KMS-11 (cell line): ENCODE measurements at regions not wholly inside any gene's neighbourhood (a gene's known extent, or its start where the extent isn't known, plus 50 kb on each side); places are given as distances from the start of the nearest gene placed in this dataset.

Source experiments
- H2AFZ ChIP-seq: fragments of 200-600 bp; sonication (generic); 2 replicates; pipeline ENCODE4 v1.6.1; 2016; ENCODE audit warnings: antibody characterized with exemption, mixed run types, low read depth
- H3K27ac ChIP-seq: fragments of 200-600 bp; sonication (generic); 2 replicates; pipeline ENCODE4 v1.6.1; 2016; ENCODE audit warnings: mild to moderate bottlenecking, mixed run types
- H3K27me3 ChIP-seq: fragments of 200-600 bp; sonication (generic); 2 replicates; pipeline ENCODE4 v1.6.1; 2017; ENCODE audit warnings: mild to moderate bottlenecking, low read depth, mixed run types, moderate library complexity; ENCODE audit not compliant: insufficient read depth
- H3K36me3 ChIP-seq: fragments of 200-600 bp; sonication (generic); 2 replicates; pipeline ENCODE4 v1.6.1; 2017; ENCODE audit warnings: mild to moderate bottlenecking, mixed run types; ENCODE audit not compliant: insufficient read depth
- H3K4me1 ChIP-seq: fragments of 200-600 bp; sonication (generic); 2 replicates; pipeline ENCODE4 v1.6.1; 2016; ENCODE audit warnings: mild to moderate bottlenecking, low read depth, mixed run types; ENCODE audit not compliant: poor library complexity, severe bottlenecking
- H3K4me2 ChIP-seq: fragments of 200-600 bp; sonication (generic); 2 replicates; pipeline ENCODE4 v1.7.0; 2016; ENCODE audit warnings: mild to moderate bottlenecking, mixed run types
- H3K4me3 ChIP-seq: fragments of 200-600 bp; sonication (generic); IDR thresholded peaks from 2 replicates; pipeline ENCODE4 v1.6.1; 2017; ENCODE audit warnings: low read depth, low read length, mixed read lengths; ENCODE audit not compliant: insufficient read depth
- H3K79me2 ChIP-seq: fragments of 200-600 bp; sonication (generic); 2 replicates; pipeline ENCODE4 v1.6.1; 2016; ENCODE audit warnings: low read depth, mixed run types; ENCODE audit not compliant: insufficient read depth
- H3K9ac ChIP-seq: fragments of 200-600 bp; sonication (generic); 2 replicates; pipeline ENCODE4 v1.6.1; 2016; ENCODE audit warnings: mild to moderate bottlenecking, mixed run types
- H4K20me1 ChIP-seq: fragments of 200-600 bp; sonication (generic); 2 replicates; pipeline ENCODE4 v1.6.1; 2016; ENCODE audit warnings: mild to moderate bottlenecking, mixed run types; ENCODE audit not compliant: insufficient read depth
- TF ChIP-seq, protein P1 (sequence below): fragments of 200-600 bp; sonication (generic); conservative IDR thresholded peaks from 2 replicates; pipeline ENCODE4 v1.6.1; 2017; ENCODE audit warnings: low read depth, mild to moderate bottlenecking, antibody characterized with exemption, low read length, moderate library complexity, mixed read lengths

DNA sequence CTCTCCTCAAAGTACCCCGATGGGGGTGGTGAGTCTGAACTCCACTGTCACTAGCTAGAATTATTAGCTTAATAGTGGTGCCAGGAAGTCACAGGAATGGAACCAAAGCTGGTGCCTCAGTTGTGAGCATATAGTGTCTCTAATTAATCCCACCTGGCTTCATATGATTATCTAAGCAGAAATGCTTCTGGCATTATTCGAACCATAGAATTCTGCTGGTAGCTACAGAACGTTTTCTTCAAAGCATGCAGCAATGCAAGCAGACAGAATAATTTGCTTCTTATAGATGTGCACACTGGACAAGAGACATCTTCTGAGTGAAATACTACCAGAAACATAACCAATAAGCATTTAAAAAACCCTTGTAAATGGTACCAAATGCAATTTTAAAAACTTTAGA lies 160.9 kb downstream of the IMPG2 start:
- H3K4me3 ChIP-seq: no peak overlapping the region
- no peak overlapping the region for H3K27ac ChIP-seq
- TF ChIP-seq, protein P1, sequence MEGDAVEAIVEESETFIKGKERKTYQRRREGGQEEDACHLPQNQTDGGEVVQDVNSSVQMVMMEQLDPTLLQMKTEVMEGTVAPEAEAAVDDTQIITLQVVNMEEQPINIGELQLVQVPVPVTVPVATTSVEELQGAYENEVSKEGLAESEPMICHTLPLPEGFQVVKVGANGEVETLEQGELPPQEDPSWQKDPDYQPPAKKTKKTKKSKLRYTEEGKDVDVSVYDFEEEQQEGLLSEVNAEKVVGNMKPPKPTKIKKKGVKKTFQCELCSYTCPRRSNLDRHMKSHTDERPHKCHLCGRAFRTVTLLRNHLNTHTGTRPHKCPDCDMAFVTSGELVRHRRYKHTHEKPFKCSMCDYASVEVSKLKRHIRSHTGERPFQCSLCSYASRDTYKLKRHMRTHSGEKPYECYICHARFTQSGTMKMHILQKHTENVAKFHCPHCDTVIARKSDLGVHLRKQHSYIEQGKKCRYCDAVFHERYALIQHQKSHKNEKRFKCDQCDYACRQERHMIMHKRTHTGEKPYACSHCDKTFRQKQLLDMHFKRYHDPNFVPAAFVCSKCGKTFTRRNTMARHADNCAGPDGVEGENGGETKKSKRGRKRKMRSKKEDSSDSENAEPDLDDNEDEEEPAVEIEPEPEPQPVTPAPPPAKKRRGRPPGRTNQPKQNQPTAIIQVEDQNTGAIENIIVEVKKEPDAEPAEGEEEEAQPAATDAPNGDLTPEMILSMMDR: no peak
- no peaks in the 10 kb centered on the region for H4K20me1 ChIP-seq
- H3K27me3 ChIP-seq: no peaks in the 10 kb centered on the region
- H3K79me2 ChIP-seq: no peaks in the 10 kb centered on the region
- no peak overlapping the region for H2AFZ ChIP-seq
- no peaks in the 10 kb centered on the region for H3K4me1 ChIP-seq
- no peak overlapping the region for H3K4me2 ChIP-seq
- H3K9ac ChIP-seq: no peak overlapping the region
- no peaks in the 10 kb centered on the region for H3K36me3 ChIP-seq

DNA sequence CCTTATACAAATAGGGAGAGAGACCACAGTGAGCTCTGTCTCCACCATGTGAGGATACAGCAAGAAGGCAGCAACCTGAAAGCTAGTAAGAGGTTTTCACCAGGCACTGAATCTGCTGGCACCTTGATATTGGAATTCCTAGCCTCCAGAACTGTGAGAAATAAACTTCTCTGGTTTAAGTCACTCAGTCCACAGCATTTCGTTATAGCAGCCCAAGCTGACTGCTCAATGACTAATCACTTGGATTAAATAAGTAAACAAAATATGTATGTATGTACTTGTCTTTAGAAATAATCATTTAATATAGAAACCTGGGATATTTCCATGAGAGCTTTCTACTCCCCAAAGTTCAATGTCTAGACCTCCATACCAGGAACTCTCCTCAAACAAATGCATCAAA lies 162.0 kb downstream of the IMPG2 start:
- Histone ChIP-seq H3K79me2 (no peaks in the 10 kb centered on the region), H3K27me3 (no peaks in the 10 kb centered on the region), H2AFZ (no peak overlapping the region), H3K4me1 (no peaks in the 10 kb centered on the region), H3K4me3 (no peak overlapping the region), H3K9ac (no peak overlapping the region), H3K27ac (no peak overlapping the region), H3K4me2 (no peak overlapping the region), H4K20me1 (no peaks in the 10 kb centered on the region), H3K36me3 (no peaks in the 10 kb centered on the region)
- TF ChIP-seq, protein P1: no peak

GRCh38 chr3:101156787-101157345 lies 163.5 kb downstream of the IMPG2 start:
- no peak overlapping the region for H3K27ac ChIP-seq
- no peak overlapping the region for H3K4me2 ChIP-seq
- H3K79me2 ChIP-seq: no peaks in the 10 kb centered on the region
- TF ChIP-seq, protein P1: no peak
- H3K4me1 ChIP-seq: no peaks in the 10 kb centered on the region
- H3K27me3 ChIP-seq: no peaks in the 10 kb centered on the region
- no peaks in the 10 kb centered on the region for H3K36me3 ChIP-seq
- no peak overlapping the region for H3K4me3 ChIP-seq
- no peak overlapping the region for H3K9ac ChIP-seq
- H2AFZ ChIP-seq: no peak overlapping the region
- H4K20me1 ChIP-seq: no peaks in the 10 kb centered on the region

DNA sequence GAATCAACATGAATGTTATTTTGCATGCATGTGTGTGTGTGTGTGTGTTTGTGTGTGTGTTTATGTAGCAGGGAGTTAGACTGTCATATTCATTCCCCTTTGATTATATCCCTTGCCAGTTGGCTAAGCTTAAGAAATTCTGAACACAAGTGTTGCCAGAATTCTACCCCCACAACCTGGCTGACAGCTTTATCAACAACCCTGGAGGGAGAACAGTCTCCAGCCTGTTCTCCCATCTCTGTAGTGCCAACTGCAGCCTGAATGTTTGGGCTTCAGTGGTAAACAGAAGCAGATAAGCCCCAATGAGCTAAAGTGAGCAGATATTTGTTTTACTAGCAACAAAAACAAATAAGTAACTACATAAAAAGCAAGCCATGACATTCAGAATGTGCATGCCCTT lies 162.6 kb upstream of the ABI3BP start:
- Histone ChIP-seq H2AFZ (no peak overlapping the region), H3K9ac (no peak overlapping the region), H3K36me3 (no peaks in the 10 kb centered on the region), H3K4me1 (no peaks in the 10 kb centered on the region), H3K79me2 (no peaks in the 10 kb centered on the region), H3K27me3 (no peaks in the 10 kb centered on the region), H4K20me1 (no peaks in the 10 kb centered on the region), H3K27ac (no peak overlapping the region), H3K4me3 (no peak overlapping the region), H3K4me2 (no peak overlapping the region)
- TF ChIP-seq, protein P1: no peak
